GM12892 (cell line): ENCODE measurements at regions not wholly inside any gene's neighbourhood (a gene's known extent, or its start where the extent isn't known, plus 50 kb on each side); places are given as distances from the start of the nearest gene placed in this dataset.

Experiments used
- DNase-seq: peaks from one replicate; pipeline ENCODE4 v3.0.0; 2011; ENCODE audit not compliant: insufficient read length
- FAIRE-seq: peaks from 2 replicates; lab custom pipeline; 2011; peaks lifted over from hg19 to GRCh38; lab: Jason Lieb, UNC
- POLR2A ChIP-seq: IDR thresholded peaks from 2 replicates; pipeline ENCODE4 v1.6.1; 2011; ENCODE audit warnings: low read depth, low read length, control low read depth
- POLR2AphosphoS5 ChIP-seq: IDR thresholded peaks from 2 replicates; pipeline ENCODE4 v1.6.1; 2011; ENCODE audit warnings: low read depth, low read length, control low read depth
- TAF1 ChIP-seq: IDR thresholded peaks from 2 replicates; pipeline ENCODE4 v1.6.1; 2011; ENCODE audit warnings: low read depth, mild to moderate bottlenecking, control low read depth, low read length, borderline replicate concordance

DNA sequence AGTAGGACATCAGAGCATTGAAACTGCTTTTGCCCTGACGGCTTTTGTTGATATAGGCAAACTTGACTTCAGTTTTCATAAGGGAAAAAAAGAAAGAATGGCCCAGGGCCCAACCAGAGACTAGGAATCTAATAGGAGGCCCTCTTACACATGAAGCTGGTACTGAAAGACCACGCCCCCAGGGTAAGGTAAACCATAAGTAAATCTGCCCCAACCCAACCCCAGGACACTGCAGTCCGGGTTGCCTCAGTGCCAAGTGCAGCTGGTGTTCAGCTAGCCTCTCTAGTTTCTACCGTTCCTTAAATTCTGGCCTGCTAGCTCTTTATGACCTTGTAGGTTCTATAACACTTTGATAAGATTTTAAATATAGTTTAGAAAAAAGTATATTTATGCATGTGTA is 136.7 kb downstream of the AQP9 start:
- TF ChIP-seq TAF1: no peak
- TF ChIP-seq POLR2AphosphoS5: no peak
- TF ChIP-seq POLR2A: no peak
- no peak for FAIRE-seq

GRCh38 chr15:58275785-58276184 is 137.6 kb downstream of the AQP9 start:
- DNase-seq: no peak
- no peak for FAIRE-seq
- no peak for TF ChIP-seq POLR2A

More for the DNA sequence above, 136.7 kb downstream of the AQP9 start:
- no peak for DNase-seq

DNA sequence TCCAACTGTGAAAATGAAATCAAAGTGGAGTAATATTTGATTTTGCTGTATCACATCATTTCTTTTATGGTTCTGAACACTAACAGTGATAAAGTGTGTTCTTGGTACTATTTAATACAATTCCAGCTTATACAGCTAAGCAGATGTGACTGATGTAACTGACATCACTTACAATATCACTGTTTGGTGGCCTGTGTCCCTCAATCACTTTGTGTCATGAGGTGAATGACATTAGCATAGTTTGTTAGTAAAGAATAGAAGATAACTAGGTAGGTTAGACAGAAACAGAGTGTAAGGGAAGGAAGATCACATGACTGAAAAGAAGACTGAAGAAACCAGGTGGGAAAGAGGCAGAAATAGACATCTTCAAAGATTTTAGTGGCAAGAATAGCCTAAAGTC is 138.7 kb downstream of the AQP9 start:
- no peak for FAIRE-seq
- TF ChIP-seq POLR2A (no peak), TAF1 (no peak), POLR2AphosphoS5 (no peak)
- no peak for DNase-seq

DNA sequence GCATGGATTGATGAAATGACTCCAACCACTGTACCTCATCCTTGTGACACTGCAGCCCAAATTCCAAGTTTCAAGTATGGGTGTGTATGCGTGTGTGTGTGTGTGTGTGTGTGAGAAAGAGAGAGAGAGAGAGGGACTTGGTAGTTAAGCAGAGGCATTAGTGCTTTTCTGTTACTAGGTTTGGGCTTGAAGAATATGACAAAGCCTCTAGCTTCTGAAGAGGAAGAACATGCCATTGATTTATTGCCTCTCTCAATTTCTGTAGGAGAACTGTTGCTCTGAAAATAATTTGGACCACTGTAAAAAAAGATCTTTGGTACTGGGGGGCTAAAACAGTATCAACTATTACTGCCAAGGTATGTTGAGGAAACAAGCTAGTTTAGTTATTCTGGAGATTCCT is 139.2 kb downstream of the AQP9 start:
- DNase-seq (no peak), FAIRE-seq (no peak)
- no peak for TF ChIP-seq TAF1
- TF ChIP-seq POLR2AphosphoS5: no peak
- no peak for TF ChIP-seq POLR2A

GRCh38 chr15:58279106-58279505 is 140.9 kb downstream of the AQP9 start:
- TF ChIP-seq POLR2AphosphoS5 (no peak), POLR2A (no peak), TAF1 (no peak)
- FAIRE-seq (no peak), DNase-seq (no peak)

- FAIRE-seq (no peak), DNase-seq (no peak)
- no peak for TF ChIP-seq TAF1
- no peak for TF ChIP-seq POLR2A
- TF ChIP-seq POLR2AphosphoS5: no peak
These were observed 141.5 kb downstream of the AQP9 start for GRCh38 chr15:58279654-58280053.

DNA sequence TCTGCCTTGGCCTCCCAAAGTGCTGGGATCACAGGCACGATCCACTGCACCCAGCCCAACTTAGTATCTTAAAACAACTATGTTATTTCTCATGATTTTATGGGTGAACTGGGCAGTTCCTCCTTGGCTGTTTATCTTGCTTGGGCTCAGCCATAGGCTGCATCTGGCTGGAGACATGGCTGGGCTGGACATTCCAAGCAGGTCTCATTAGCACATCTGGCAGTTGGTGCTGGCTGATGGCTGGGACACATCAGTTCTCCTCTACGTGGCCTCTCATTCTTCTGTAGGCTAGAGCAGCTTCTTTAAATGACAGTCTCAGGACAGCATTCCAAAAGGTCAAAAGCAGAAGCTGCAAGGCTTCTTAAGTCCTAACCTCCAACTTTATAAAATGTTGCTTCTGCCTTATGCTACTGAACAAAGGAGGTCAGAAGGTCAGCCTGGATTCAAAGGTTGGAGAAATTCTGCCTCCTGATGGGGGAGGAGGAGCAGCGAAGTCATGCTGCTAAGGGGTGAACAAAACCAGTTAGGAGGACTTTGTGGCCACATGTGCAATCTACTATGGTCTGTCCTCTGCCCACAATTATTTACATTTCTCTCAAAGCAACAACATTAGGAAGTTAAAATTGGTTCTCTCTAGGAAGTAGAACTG is 144.0 kb downstream of the AQP9 start:
- no peak for FAIRE-seq
- TF ChIP-seq TAF1: no peak
- TF ChIP-seq POLR2A: no peak
- no peak for DNase-seq

DNA sequence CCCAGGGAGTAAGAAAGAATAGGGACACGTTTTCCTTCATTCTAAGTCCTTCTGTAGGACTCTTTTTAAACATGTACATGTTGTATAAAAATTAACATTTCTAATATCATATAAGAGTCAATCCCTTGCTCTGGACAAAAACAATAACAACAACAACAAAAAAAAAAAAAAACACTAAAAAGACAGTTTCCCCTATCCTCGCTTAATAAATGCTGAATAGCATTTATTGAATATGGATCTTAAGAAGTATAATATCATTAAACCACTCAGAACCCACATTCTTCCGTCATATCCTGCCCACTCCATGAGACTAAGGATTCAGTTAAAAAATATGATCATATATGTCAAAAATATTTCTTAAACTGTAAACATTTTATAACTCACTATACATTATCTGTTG is 145.1 kb downstream of the AQP9 start:
- DNase-seq (no peak), FAIRE-seq (no peak)
- TF ChIP-seq TAF1: no peak
- TF ChIP-seq POLR2A: no peak
- no peak for TF ChIP-seq POLR2AphosphoS5

GRCh38 chr15:58284293-58284692 is 146.1 kb downstream of the AQP9 start:
- FAIRE-seq: no peak
- TF ChIP-seq POLR2A (no peak), TAF1 (no peak), POLR2AphosphoS5 (no peak)
- no peak for DNase-seq

- TF ChIP-seq POLR2AphosphoS5 (no peak), POLR2A (no peak), TAF1 (no peak)
- DNase-seq: no peak
- FAIRE-seq: no peak
These were observed 146.4 kb upstream of the LIPC start for GRCh38 chr15:58285212-58285920.

GRCh38 chr15:58285921-58286278 is 145.9 kb upstream of the LIPC start:
- no peak for TF ChIP-seq TAF1
- no peak for TF ChIP-seq POLR2AphosphoS5
- no peak for TF ChIP-seq POLR2A
- no peak for DNase-seq
- no peak for FAIRE-seq

GRCh38 chr15:58286523-58286922 is 145.3 kb upstream of the LIPC start:
- DNase-seq: no peak
- FAIRE-seq: no peak
- TF ChIP-seq POLR2AphosphoS5: no peak
- TF ChIP-seq TAF1: no peak
- no peak for TF ChIP-seq POLR2A

GRCh38 chr15:58287891-58288290 is 143.9 kb upstream of the LIPC start:
- no peak for DNase-seq
- no peak for FAIRE-seq
- no peak for TF ChIP-seq TAF1
- no peak for TF ChIP-seq POLR2A
- TF ChIP-seq POLR2AphosphoS5: no peak
